HepG2 (cell line): ENCODE measurements at regions not wholly inside any gene's neighbourhood (a gene's known extent, or its start where the extent isn't known, plus 50 kb on each side); places are given as distances from the start of the nearest gene placed in this dataset.

Experiments
- ATAC-seq: fragments of 200-7000 bp; cut with Tn5 transposase; 3 replicates; pipeline ENCODE4 v1.9.1; 2020; ENCODE audit warnings: mild to moderate bottlenecking, moderate library complexity
- BruUV-seq: library from RNA; stranded (reverse); fragments of 400-500 nt; replicated peaks from 2 replicates; lab custom pipeline; 2021; lab: Mats Ljungman, UMichigan
- CTCF ChIA-PET: fragments of 300-600 bp; formaldehyde crosslinking; extraction: SDS; loops from one replicate; lab custom pipeline; 2021; ENCODE audit warnings: low total read pairs, inconsistent platforms, low intra/inter-chr PET ratio; lab: Yijun Ruan, JAX
- POLR2A ChIA-PET: fragments of 350-600 bp; sonication (Branson Sonifier 250); formaldehyde crosslinking; loops from one replicate; lab custom pipeline; 2020; ENCODE audit warnings: antibody characterized with exemption, inconsistent platforms; lab: Yijun Ruan, JAX
- DNase-seq: peaks from one replicate; pipeline ENCODE4 v3.0.0-alpha.2; 2015; ENCODE audit warnings: low spot score
- FAIRE-seq: peaks from 3 replicates; lab custom pipeline; 2011; peaks lifted over from hg19 to GRCh38; lab: Jason Lieb, UNC
- H2AFZ ChIP-seq: one replicate; pipeline ENCODE4 v1.6.1; 2011; ENCODE audit warnings: low read length, inconsistent platforms
- H3K27ac ChIP-seq: fragments of 300-600 bp; 3 replicates; pipeline ENCODE4 v1.8.0; 2011; ENCODE audit warnings: mixed run types, mild to moderate bottlenecking, mixed read lengths, low read length, inconsistent platforms; ENCODE audit not compliant: insufficient read depth; ENCODE audit errors: extremely low read length
- H3K27me3 ChIP-seq, 2 experiments: fragments of 200-600 bp in 1 of 2; 2 replicates in 1 of 2; 3 replicates in 1 of 2; pipeline versions ENCODE4 v1.6.0 to v1.8.0; 2011; ENCODE audit warnings: low read length in 2 of 2, mild to moderate bottlenecking in 2 of 2, moderate library complexity in 2 of 2, inconsistent platforms in 1 of 2; ENCODE audit not compliant: insufficient read depth in 2 of 2, control insufficient read depth in 1 of 2
- H3K36me3 ChIP-seq, 2 experiments: fragments of 200-600 bp in 1 of 2; replicated peaks in 1 of 2; 2 replicates in 1 of 2; 3 replicates in 1 of 2; pipeline versions ENCODE4 v1.5.1 to v1.8.0; 2011; ENCODE audit warnings: low read length in 2 of 2, inconsistent platforms in 1 of 2; ENCODE audit not compliant: insufficient read depth in 2 of 2, control insufficient read depth in 1 of 2
- H3K4me1 ChIP-seq: 2 replicates; pipeline ENCODE4 v1.5.1; 2012; ENCODE audit warnings: low read length, inconsistent platforms; ENCODE audit not compliant: insufficient read depth
- H3K4me2 ChIP-seq: 2 replicates; pipeline ENCODE4 v1.6.0; 2011; ENCODE audit warnings: low read depth, low read length, inconsistent platforms
- H3K4me3 ChIP-seq, 3 experiments: fragments of 200-600 bp in 1 of 3; sonication (generic), shearing (Covaris generic) in 1 of 3; replicated peaks in 1 of 3; 2 replicates each; pipeline ENCODE4 v1.5.1; 2011 to 2016; ENCODE audit warnings: low read length in 3 of 3, inconsistent platforms in 2 of 3, low read depth in 2 of 3, mild to moderate bottlenecking in 2 of 3, control low read depth in 1 of 3, mixed read lengths in 1 of 3; ENCODE audit not compliant: insufficient read depth in 1 of 3
- H3K79me2 ChIP-seq: one replicate; pipeline ENCODE4 v1.6.1; 2011; ENCODE audit warnings: low read length, inconsistent platforms; ENCODE audit not compliant: insufficient read depth
- H3K9ac ChIP-seq: 2 replicates; pipeline ENCODE4 v1.6.0; 2011; ENCODE audit warnings: mild to moderate bottlenecking, low read depth, low read length, inconsistent platforms; ENCODE audit not compliant: insufficient read depth
- H3K9me3 ChIP-seq: 2 replicates; pipeline ENCODE4 v1.5.1; 2012; ENCODE audit warnings: mild to moderate bottlenecking, low read length
- H4K20me1 ChIP-seq: 2 replicates; pipeline ENCODE4 v1.6.0; 2011; ENCODE audit warnings: inconsistent platforms, mild to moderate bottlenecking, low read length, moderate library complexity; ENCODE audit not compliant: insufficient read depth
- HDAC2 ChIP-seq: sonication (generic); formaldehyde crosslinking; IDR thresholded peaks from 2 replicates; pipeline ENCODE4 v1.4.0; 2020; ENCODE audit warnings: missing genetic modification reagents
- KAT7 ChIP-seq: IDR thresholded peaks from 2 replicates; pipeline ENCODE4 v1.6.1; 2018; ENCODE audit warnings: borderline replicate concordance, missing compliant biosample characterization
- NFYC ChIP-seq: IDR thresholded peaks from 2 replicates; pipeline ENCODE4 v1.6.1; 2016; ENCODE audit warnings: missing genetic modification reagents, missing compliant biosample characterization
- NKX3-1 ChIP-seq: sonication (generic); formaldehyde crosslinking; IDR thresholded peaks from 2 replicates; pipeline ENCODE4 v1.5.0; 2020; ENCODE audit warnings: missing genetic modification reagents
- ZBTB21 ChIP-seq: sonication (generic); formaldehyde crosslinking; IDR thresholded peaks from 2 replicates; pipeline ENCODE4 v1.4.0; 2020; ENCODE audit warnings: missing genetic modification reagents
- ZNF296 ChIP-seq: sonication (generic); formaldehyde crosslinking; conservative IDR thresholded peaks from 2 replicates; pipeline ENCODE4 v1.5.0; 2020; ENCODE audit warnings: mild to moderate bottlenecking, missing genetic modification reagents
- WGBS: methylation state at CpG from one replicate; pipeline ENCODE4 v1.1.6; 2017; ENCODE audit warnings: low lambda C conversion rate; 5-methylcytosine and 5-hydroxymethylcytosine counted together
- in situ Hi-C: cut with HindIII; loops from 2 replicates; pipeline ENCODE4 v1.10.0; 2017; ENCODE audit warnings: low pct_unique_long_range_greater_than_20kb; ENCODE audit not compliant: extremely low pct_ligation_motif_present
- intact Hi-C: fragments of 100-400 bp; cut with micrococcal nuclease; formaldehyde crosslinking; loops from one replicate; pipeline ENCODE4 v1.10.0; 2022; ENCODE audit not compliant: unreplicated experiment
- TF ChIP-seq, protein P1 (sequence below): sonication (generic); formaldehyde crosslinking; IDR thresholded peaks from 2 replicates; pipeline ENCODE4 v1.5.1; 2020; ENCODE audit warnings: mild to moderate bottlenecking, missing genetic modification reagents, moderate library complexity
- TF ChIP-seq, protein P2 (sequence below): sonication (generic); formaldehyde crosslinking; IDR thresholded peaks from 2 replicates; pipeline ENCODE4 v1.4.0; 2020; ENCODE audit warnings: missing genetic modification reagents

- no peaks in the 10 kb centered on the region for H3K9me3 ChIP-seq
- H3K4me3 ChIP-seq: no peak overlapping the region
- ChIA-PET POLR2A (no interaction called here), CTCF (no interaction called here)
- in situ Hi-C loops (no loop called here), intact Hi-C loops (no loop called here)
- no peaks in the 10 kb centered on the region for H4K20me1 ChIP-seq
- no peak for FAIRE-seq
- H3K27ac ChIP-seq: no peak overlapping the region
- no peak for ATAC-seq
- no peaks in the 10 kb centered on the region for H3K36me3 ChIP-seq
- no peak overlapping the region for H3K4me2 ChIP-seq
- no peaks in the 10 kb centered on the region for H3K79me2 ChIP-seq
- H2AFZ ChIP-seq: no peak overlapping the region
- BruUV-seq: no TSS peak
- no peaks in the 10 kb centered on the region for H3K27me3 ChIP-seq
- no peaks in the 10 kb centered on the region for H3K4me1 ChIP-seq
- 64% methylated on average over 5 of the region's 5 CpGs for WGBS
- no peak overlapping the region for H3K9ac ChIP-seq
- TF ChIP-seq HDAC2 (CRISPR knock-in tag): no peak
- TF ChIP-seq ZBTB21: no peak
- TF ChIP-seq, protein P1, sequence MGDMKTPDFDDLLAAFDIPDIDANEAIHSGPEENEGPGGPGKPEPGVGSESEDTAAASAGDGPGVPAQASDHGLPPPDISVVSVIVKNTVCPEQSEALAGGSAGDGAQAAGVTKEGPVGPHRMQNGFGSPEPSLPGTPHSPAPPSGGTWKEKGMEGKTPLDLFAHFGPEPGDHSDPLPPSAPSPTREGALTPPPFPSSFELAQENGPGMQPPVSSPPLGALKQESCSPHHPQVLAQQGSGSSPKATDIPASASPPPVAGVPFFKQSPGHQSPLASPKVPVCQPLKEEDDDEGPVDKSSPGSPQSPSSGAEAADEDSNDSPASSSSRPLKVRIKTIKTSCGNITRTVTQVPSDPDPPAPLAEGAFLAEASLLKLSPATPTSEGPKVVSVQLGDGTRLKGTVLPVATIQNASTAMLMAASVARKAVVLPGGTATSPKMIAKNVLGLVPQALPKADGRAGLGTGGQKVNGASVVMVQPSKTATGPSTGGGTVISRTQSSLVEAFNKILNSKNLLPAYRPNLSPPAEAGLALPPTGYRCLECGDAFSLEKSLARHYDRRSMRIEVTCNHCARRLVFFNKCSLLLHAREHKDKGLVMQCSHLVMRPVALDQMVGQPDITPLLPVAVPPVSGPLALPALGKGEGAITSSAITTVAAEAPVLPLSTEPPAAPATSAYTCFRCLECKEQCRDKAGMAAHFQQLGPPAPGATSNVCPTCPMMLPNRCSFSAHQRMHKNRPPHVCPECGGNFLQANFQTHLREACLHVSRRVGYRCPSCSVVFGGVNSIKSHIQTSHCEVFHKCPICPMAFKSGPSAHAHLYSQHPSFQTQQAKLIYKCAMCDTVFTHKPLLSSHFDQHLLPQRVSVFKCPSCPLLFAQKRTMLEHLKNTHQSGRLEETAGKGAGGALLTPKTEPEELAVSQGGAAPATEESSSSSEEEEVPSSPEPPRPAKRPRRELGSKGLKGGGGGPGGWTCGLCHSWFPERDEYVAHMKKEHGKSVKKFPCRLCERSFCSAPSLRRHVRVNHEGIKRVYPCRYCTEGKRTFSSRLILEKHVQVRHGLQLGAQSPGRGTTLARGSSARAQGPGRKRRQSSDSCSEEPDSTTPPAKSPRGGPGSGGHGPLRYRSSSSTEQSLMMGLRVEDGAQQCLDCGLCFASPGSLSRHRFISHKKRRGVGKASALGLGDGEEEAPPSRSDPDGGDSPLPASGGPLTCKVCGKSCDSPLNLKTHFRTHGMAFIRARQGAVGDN (CRISPR knock-in tag): no peak
- no peak for TF ChIP-seq ZNF296 (CRISPR knock-in tag)
- TF ChIP-seq NFYC (CRISPR knock-in tag): no peak
- TF ChIP-seq, protein P2, sequence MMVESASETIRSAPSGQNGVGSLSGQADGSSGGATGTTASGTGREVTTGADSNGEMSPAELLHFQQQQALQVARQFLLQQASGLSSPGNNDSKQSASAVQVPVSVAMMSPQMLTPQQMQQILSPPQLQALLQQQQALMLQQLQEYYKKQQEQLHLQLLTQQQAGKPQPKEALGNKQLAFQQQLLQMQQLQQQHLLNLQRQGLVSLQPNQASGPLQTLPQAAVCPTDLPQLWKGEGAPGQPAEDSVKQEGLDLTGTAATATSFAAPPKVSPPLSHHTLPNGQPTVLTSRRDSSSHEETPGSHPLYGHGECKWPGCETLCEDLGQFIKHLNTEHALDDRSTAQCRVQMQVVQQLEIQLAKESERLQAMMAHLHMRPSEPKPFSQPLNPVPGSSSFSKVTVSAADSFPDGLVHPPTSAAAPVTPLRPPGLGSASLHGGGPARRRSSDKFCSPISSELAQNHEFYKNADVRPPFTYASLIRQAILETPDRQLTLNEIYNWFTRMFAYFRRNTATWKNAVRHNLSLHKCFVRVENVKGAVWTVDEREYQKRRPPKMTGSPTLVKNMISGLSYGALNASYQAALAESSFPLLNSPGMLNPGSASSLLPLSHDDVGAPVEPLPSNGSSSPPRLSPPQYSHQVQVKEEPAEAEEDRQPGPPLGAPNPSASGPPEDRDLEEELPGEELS (CRISPR knock-in tag): no peak
- TF ChIP-seq NKX3-1 (CRISPR knock-in tag): no peak
- TF ChIP-seq KAT7 (CRISPR knock-in tag): no peak
- DNase-seq: no peak
Measured at GRCh38 chr1:172960454-172961208, 90.1 kb downstream of the TNFSF18 start.
